Gastroesophageal sphincter (tissue), 4 donors: ENCODE measurements at regions not wholly inside any gene's neighbourhood (a gene's known extent, or its start where the extent isn't known, plus 50 kb on each side); places are given as distances from the start of the nearest gene placed in this dataset.

Source experiments
- ATAC-seq: fragments of 150-250 bp; one replicate; pipeline ENCODE4 v1.9.1; 2016; ENCODE audit warnings: mild to moderate bottlenecking, moderate library complexity
- H3K27ac ChIP-seq, 4 donors: fragments of 200-600 bp; sonication (generic) in 3 of 4; 1 replicate in 3 of 4; 2 replicates in 1 of 4; pipeline ENCODE4 v1.5.1; 2016 to 2019
- H3K27me3 ChIP-seq: fragments of 200-600 bp; sonication (generic); one replicate; pipeline ENCODE4 v1.5.1; 2019
- H3K36me3 ChIP-seq, 2 donors: fragments of 200-600 bp; sonication (generic); one replicate each; pipeline ENCODE4 v1.5.1; 2019; ENCODE audit warnings: control low read depth in 1 of 2
- H3K4me1 ChIP-seq, 3 donors: fragments of 200-600 bp; sonication (generic); 1 replicate in 2 of 3; 2 replicates in 1 of 3; pipeline ENCODE4 v1.5.1; 2016 to 2019; ENCODE audit warnings: control low read depth in 2 of 3
- H3K4me3 ChIP-seq, 2 donors: fragments of 200-600 bp; sonication (generic); one replicate each; pipeline ENCODE4 v1.5.1; 2019; ENCODE audit warnings: mild to moderate bottlenecking in 1 of 2, moderate library complexity in 1 of 2
- H3K9me3 ChIP-seq, 3 donors: fragments of 200-600 bp; sonication (generic); one replicate each; pipeline ENCODE4 v1.5.1; 2017 to 2019; ENCODE audit warnings: control low read depth in 2 of 3
- CTCF ChIP-seq, 4 experiments: fragments of 200-600 bp in 2 of 4; fragments of 450-650 bp in 2 of 4; sonication (generic) in 1 of 4; IDR thresholded peaks; one replicate each; pipeline ENCODE4 v1.5.1; 2017 to 2019; ENCODE audit warnings: antibody characterized with exemption in 4 of 4, mild to moderate bottlenecking in 2 of 4, moderate library complexity in 2 of 4
- EP300 ChIP-seq: sonication (generic); formaldehyde crosslinking; IDR thresholded peaks from one replicate; pipeline ENCODE4 v1.6.1; 2017; ENCODE audit warnings: antibody characterized with exemption, mild to moderate bottlenecking
- POLR2A ChIP-seq, 2 donors: fragments of 450-650 bp; IDR thresholded peaks; one replicate each; pipeline ENCODE4 v1.6.1; 2017; ENCODE audit warnings: antibody characterized with exemption in 2 of 2, mild to moderate bottlenecking in 2 of 2, moderate library complexity in 1 of 2
- POLR2AphosphoS5 ChIP-seq: sonication (generic); formaldehyde crosslinking; IDR thresholded peaks from one replicate; pipeline ENCODE4 v1.6.1; 2017; ENCODE audit warnings: antibody characterized with exemption
- WGBS, 2 donors: methylation state at CpG; one replicate each; pipeline ENCODE4 v1.1.5; 2018; ENCODE audit warnings: low coverage in 1 of 2; 5-methylcytosine and 5-hydroxymethylcytosine counted together

DNA sequence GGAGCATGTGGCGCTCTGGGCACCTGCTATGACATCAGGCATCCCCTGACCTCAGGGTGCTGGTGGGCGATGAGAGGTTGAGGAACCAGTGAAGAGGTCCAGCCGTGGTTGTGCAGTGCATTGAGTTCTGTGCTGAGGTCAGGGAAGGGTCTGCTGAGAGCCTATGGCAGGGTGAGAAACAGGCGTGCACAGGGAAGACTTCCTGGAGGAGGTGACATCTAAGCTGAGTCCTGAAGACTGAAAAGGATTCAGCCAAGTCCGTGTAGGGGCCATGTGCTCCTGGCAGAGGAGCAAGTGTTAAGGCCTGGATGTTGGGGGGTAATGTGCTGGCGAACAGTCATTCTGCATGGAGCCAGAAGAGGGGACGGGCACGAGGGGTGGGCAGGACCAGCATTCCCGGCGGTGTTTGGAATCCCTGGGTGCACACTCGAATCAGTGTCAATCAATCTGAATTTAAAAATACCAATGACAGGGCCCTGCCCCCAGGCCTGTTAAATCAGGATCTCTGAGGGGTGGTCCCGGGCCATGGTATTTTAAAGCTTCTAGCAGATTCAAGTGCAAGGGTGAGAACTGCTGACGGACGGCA lies 65.8 kb upstream of the CIBAR2 start:
- Histone ChIP-seq H3K36me3 (peaks cover 0 to 6% of the 10 kb centered on the region in 2 donors), H3K27ac (no peak overlapping the region), H3K4me1 (peaks cover 0 to 51% (median 17%) of the 10 kb centered on the region in 3 donors), H3K9me3 (no peaks in the 10 kb centered on the region), H3K4me3 (no peak overlapping the region), H3K27me3 (no peaks in the 10 kb centered on the region)
- TF ChIP-seq POLR2AphosphoS5 (no peak), EP300 (no peak), CTCF (IDR thresholded peaks at IDR 0.05) (no peak), POLR2A (IDR thresholded peaks at IDR 0.05) (no peak)
- ATAC-seq: no peak
- 88 to 93% methylated on average over 3 to 8 of the region's 14 CpGs for WGBS, 2 donors

DNA sequence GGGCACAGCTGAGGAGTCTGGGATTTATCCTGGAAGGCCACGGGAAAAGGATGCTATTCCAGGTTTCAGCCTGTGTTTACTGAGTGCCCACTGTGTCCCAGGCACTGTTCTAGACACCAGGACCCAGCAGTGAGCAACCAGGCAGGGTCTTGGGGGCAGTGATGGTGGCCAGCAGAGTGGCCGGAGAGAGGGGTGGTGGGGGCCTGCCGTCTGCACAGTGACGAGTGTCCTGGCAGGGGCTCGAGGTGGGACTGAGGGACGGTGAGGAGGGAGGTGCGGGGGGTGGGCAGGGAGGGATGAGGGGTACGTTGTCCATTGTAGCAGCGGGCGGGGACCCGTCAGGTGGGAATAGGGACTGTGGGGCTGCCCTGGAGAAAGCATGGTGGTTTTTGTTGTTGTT lies 66.3 kb upstream of the CIBAR2 start:
- H3K4me3 ChIP-seq: no peak overlapping the region
- H3K36me3 ChIP-seq: peaks cover 0 to 11% of the 10 kb centered on the region in 2 donors
- 90% methylated on average over 3 of the region's 11 CpGs; no CpG with 5 or more reads in 1 of the 2 donors for WGBS, 2 donors
- peaks cover 0 to 46% (median 12%) of the 10 kb centered on the region in 3 donors for H3K4me1 ChIP-seq
- no peak for ATAC-seq
- peaks cover 0 to under 1% (median 0%) of the 10 kb centered on the region in 3 donors for H3K9me3 ChIP-seq
- TF ChIP-seq EP300: no peak
- no peak for TF ChIP-seq POLR2A (IDR thresholded peaks at IDR 0.05)
- no peak for TF ChIP-seq CTCF (IDR thresholded peaks at IDR 0.05)
- TF ChIP-seq POLR2AphosphoS5: no peak
- no peaks in the 10 kb centered on the region for H3K27me3 ChIP-seq
- H3K27ac ChIP-seq: no peak overlapping the region

DNA sequence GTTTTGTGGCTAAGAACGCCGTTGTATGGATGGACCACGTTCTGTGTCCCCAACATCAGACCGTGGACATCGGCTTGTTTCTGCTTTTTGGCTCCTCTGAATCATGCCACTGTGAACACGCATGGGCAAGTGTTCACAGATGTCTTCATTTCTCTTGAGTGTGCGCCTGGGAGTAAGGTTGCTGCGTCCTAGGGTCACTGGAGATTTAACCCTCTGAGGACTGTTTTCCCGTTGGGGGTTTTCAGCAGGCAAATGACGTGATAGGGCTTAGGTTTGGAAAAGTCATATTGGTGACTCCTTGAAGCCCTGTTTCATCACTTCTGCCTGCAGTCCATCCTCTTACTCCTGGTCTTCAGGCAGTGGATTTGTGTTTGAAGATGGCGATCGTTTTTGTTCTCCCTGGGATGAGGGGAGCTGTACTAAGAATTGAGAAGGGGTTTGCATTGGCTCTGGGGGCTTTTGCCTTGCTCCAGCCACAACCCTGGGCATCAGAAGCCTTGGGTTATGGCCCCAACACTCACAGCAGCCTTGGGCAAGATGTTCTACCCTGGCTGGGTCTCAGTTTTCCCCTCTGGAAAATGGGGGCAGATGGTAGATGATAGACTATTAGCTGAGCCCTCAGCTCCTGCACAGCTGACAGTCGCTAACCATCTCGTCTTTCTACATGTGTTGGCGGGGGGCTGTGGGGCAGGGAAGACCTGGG lies 67.2 kb upstream of the CIBAR2 start:
- H3K4me1 ChIP-seq: peaks cover 0 to 37% (median 8%) of the 10 kb centered on the region in 3 donors
- TF ChIP-seq POLR2AphosphoS5: no peak
- no peak for TF ChIP-seq POLR2A (IDR thresholded peaks at IDR 0.05)
- TF ChIP-seq EP300: no peak
- TF ChIP-seq CTCF (IDR thresholded peaks at IDR 0.05): no peak
- H3K4me3 ChIP-seq: no peak overlapping the region
- peaks cover 0 to 20% of the 10 kb centered on the region in 2 donors for H3K36me3 ChIP-seq
- 91 to 92% methylated on average over 6 to 8 of the region's 15 CpGs for WGBS, 2 donors
- H3K9me3 ChIP-seq: peaks cover 0 to 10% (median 0%) of the 10 kb centered on the region in 3 donors
- no peak overlapping the region for H3K27ac ChIP-seq
- H3K27me3 ChIP-seq: no peaks in the 10 kb centered on the region
- no peak for ATAC-seq

- H3K9me3 ChIP-seq: peaks cover 0 to 12% (median 0%) of the 10 kb centered on the region in 3 donors
- H3K4me1 ChIP-seq: peaks cover 0 to 30% (median 5%) of the 10 kb centered on the region in 3 donors
- TF ChIP-seq CTCF (IDR thresholded peaks at IDR 0.05) (no peak), POLR2AphosphoS5 (no peak), POLR2A (IDR thresholded peaks at IDR 0.05) (no peak), EP300 (no peak)
- WGBS, 2 donors: 89 to 100% methylated on average over 1 to 6 of the region's 23 CpGs
- H3K27me3 ChIP-seq: no peaks in the 10 kb centered on the region
- no peak for ATAC-seq
- H3K27ac ChIP-seq: no peak overlapping the region
- no peak overlapping the region for H3K4me3 ChIP-seq
- peaks cover 0 to 22% of the 10 kb centered on the region in 2 donors for H3K36me3 ChIP-seq
Measured at GRCh38 chr16:85180047-85180826, 68.0 kb upstream of the CIBAR2 start.
